ENCODE measurements at regions not wholly inside any gene's neighbourhood (a gene's known extent, or its start where the extent isn't known, plus 50 kb on each side); places are given as distances from the start of the nearest gene placed in this dataset.
"Not testable (repeated sequence)": the region's sequence is repeated elsewhere in the genome, so short reads cannot be mapped to it uniquely, and the experiment has no call there.

DNA sequence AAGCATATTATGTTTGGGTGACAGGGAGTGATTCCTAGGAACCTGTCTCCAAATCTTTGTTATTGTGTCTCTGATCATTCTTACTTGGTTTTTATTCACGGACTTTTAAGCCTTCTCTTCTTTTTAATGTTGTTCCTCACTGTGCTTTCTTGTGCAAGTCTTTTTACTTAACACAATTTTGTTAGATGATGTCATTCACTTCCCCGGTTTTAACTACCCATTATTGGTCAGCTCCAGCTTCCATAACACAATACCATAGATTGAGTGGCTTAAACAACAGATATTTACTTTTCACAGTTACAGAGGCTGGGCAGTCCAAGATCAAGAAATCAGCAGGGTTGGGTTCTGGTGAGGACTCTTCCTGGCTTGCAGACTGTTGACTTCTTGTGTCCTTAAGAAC lies 436.3 kb upstream of the CBLB start:
- Histone ChIP-seq H3K27ac (ENCODE audit: low read depth, low read length) (no peak overlapping the region), H3K9ac (ENCODE audit: low read depth, low read length) (no peak overlapping the region), H3K4me1 (ENCODE audit: insufficient read depth, low read length) (peaks cover 21% of the 10 kb centered on the region), H3K4me3 (ENCODE audit: low read length) (no peak overlapping the region), H3K36me3 (ENCODE audit: insufficient read depth, low read length) (no peaks in the 10 kb centered on the region), H3K9me3 (ENCODE audit: insufficient read depth, low read depth, low read length) (no peaks in the 10 kb centered on the region), H3K27me3 (ENCODE audit: insufficient read depth, low read length) (no peaks in the 10 kb centered on the region)
- WGBS, result 77% methylated on average over 2 of the region's 2 CpGs

DNA sequence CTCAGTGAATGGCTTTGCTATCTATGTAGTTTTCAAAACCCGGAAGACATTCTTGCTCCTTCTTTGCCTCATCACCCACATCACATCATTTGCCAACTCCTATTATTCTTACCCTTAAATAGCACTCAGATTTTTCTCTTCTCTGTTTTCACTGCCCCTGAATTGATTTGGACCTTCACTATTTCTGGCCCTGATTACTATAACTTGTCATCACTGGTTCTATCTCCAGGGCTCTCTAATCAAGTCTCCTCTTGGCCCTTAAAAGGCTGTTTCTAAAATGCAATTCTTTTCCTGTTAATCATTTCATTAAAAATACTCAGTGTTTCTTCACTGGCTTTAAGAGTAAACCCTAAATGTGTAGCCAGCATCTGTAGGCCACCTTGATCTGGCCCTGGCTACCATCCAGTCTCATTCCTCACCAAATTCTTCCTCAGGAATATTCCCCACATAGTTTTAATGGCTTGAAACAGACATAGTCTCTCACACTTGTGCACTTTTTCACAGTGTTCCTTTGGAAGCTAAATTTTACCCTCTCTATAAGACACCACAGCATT lies 437.1 kb upstream of the CBLB start:
- peaks cover 22% of the 10 kb centered on the region for H3K4me1 ChIP-seq (ENCODE audit: insufficient read depth, low read length)
- no peaks in the 10 kb centered on the region for H3K9me3 ChIP-seq (ENCODE audit: insufficient read depth, low read depth, low read length)
- no peak overlapping the region for H3K27ac ChIP-seq (ENCODE audit: low read depth, low read length)
- no peak overlapping the region for H3K4me3 ChIP-seq (ENCODE audit: low read length)
- no peak overlapping the region for H3K9ac ChIP-seq (ENCODE audit: low read depth, low read length)
- 95% methylated on average over 1 of the region's 1 CpG for WGBS
- H3K27me3 ChIP-seq (ENCODE audit: insufficient read depth, low read length), result no peaks in the 10 kb centered on the region
- H3K36me3 ChIP-seq (ENCODE audit: insufficient read depth, low read length), result no peaks in the 10 kb centered on the region

DNA sequence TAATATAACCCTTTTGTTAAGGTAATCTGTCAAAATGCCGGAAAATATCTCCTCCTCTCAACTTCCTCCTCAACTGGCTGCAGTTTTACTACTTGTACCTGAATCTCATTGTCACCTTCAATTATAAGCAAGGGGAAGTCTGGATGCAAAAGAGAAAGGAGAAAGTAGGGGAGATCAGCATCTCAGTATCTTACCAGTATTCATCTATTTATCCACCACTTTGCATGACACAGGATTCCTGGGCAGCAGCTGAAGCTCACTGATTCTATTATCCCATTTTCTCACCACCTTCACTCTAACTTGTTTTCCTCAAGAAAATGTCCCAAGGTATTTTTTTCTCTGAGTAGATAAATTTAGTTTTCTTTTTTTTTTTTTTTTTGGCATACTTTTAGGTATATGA lies 440.5 kb upstream of the CBLB start:
- no CpG with 5 or more reads among the region's 1 CpG for WGBS
- H3K36me3 ChIP-seq (ENCODE audit: insufficient read depth, low read length), result no peaks in the 10 kb centered on the region

DNA sequence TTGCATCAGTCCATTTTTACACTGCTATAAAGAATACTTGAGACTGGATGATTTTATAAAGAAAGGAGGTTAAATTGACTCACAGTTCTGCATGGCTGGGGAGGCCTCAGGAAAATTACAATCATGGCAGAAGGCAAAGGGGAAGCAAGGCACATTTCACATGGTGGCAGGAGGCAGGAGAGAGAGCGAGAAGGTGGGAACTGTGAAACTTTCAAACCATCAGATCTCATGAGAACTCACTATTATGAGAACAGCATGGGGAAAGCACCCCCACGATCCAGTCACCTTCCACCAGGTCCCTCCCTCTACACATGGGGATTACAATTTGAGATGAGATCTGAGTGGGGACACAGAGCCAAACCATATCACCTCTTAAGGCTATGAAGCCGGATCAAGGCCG lies 441.0 kb upstream of the CBLB start:
- Histone ChIP-seq H3K4me1 (ENCODE audit: insufficient read depth, low read length) (peaks cover 15% of the 10 kb centered on the region), H3K27ac (ENCODE audit: low read depth, low read length) (peak overlapping the region; percentile 6; the same call in 1 of the 2 replicates)
- 93% methylated on average over 2 of the region's 4 CpGs for WGBS
- not testable (repeated sequence) for H3K4me3 ChIP-seq (ENCODE audit: low read length); H3K36me3 ChIP-seq (ENCODE audit: insufficient read depth, low read length); H3K9ac ChIP-seq (ENCODE audit: low read depth, low read length); H3K9me3 ChIP-seq (ENCODE audit: insufficient read depth, low read depth, low read length); H3K27me3 ChIP-seq (ENCODE audit: insufficient read depth, low read length)

More for the DNA sequence above, 440.5 kb upstream of the CBLB start:
- no peaks in the 10 kb centered on the region for H3K9me3 ChIP-seq (ENCODE audit: insufficient read depth, low read depth, low read length)
- no peaks in the 10 kb centered on the region for H3K27me3 ChIP-seq (ENCODE audit: insufficient read depth, low read length)
- peaks cover 15% of the 10 kb centered on the region for H3K4me1 ChIP-seq (ENCODE audit: insufficient read depth, low read length)
- H3K4me3 ChIP-seq (ENCODE audit: low read length), result no peak overlapping the region
- peak overlapping the region; percentile 72; the same call in 1 of the 2 replicates for H3K27ac ChIP-seq (ENCODE audit: low read depth, low read length)
- H3K9ac ChIP-seq (ENCODE audit: low read depth, low read length), result no peak overlapping the region

DNA sequence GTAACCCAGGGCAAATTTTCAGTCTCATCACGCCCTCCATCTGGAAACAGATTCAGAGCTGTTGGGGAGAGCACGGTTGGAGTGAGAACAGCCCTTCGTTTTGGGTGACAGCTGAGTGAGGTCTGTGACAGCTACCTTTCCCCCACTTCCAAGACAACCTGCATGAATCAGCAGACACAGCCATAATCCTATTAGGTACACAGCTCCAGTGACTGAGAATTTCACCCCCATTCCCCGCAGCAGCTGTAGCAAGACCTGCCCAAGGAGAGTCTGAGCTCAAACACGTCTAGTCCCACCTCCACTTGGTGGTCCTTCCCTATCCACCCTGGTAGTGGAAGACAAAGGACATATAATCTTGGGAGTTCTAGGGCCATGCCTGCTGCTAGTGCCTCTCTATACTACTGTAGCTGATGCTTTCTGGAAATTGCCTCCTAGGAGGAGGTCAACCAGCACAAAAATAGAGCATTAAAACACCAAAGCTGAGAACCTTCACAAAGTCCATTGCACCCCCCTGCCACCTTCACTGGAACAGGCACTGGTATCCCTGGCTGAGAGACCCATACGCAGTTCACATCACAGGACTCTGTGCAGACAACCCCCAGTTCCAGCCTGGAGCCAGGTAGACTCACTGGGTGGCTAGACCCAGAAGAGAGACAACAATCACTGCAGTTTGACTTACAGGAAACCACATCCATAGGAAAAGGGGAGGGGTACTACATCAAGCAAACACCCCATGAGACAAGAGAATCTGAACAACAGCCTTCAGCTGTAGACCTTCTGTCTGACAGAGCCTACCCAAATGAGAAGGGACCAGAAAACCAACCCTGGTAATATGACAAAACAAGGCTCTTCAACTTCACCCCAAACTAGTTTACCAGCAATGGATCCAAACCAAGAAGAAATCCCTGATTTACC lies 448.6 kb upstream of the CBLB start:
- Histone ChIP-seq H3K27me3 (ENCODE audit: insufficient read depth, low read length) (no peaks in the 10 kb centered on the region), H3K27ac (ENCODE audit: low read depth, low read length) (no peak overlapping the region), H3K9me3 (ENCODE audit: insufficient read depth, low read depth, low read length) (no peaks in the 10 kb centered on the region), H3K9ac (ENCODE audit: low read depth, low read length) (no peak overlapping the region), H3K36me3 (ENCODE audit: insufficient read depth, low read length) (no peaks in the 10 kb centered on the region), H3K4me1 (ENCODE audit: insufficient read depth, low read length) (no peaks in the 10 kb centered on the region), H3K4me3 (ENCODE audit: low read length) (no peak overlapping the region)
- 94% methylated on average over 6 of the region's 6 CpGs for WGBS

DNA sequence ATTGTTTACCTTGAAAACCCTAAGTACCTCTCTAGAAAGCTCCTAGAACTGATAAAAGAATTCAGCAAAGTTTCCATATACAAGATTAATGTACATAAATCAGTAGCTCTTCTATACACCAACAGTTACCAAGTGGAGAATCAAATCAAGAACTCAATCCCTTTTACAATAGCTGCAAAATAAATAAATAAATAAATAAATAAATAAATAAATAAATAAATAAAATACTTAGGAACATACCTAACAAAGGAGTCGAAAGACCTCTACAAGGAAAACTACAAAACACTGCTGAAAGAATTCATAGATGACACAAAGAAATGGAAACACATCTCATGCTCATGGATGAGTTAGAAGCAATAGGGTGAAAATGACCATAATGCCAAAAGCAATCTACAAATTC lies 452.6 kb upstream of the CBLB start:
- WGBS, result no CpG with 5 or more reads among the region's 1 CpG
- not testable (repeated sequence) for H3K4me1 ChIP-seq (ENCODE audit: insufficient read depth, low read length); H3K4me3 ChIP-seq (ENCODE audit: low read length)

DNA sequence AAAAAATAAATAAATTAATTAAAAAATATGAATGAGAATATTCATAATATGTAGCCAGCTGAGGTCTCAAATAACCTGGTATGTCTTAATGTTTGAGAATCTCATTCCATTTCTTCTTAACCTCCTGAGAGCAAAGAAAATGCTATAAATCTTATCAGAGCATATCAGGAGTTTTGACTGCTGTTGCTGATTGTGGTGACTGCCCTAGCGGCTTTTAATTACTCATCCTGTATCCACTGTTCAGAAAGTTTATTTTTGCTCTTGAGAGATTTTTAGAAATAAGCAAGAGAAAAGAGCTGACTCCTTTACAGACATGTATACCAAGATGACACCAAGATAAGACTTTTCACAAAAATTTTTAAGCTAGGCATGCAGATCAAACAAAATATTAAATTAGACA lies 454.8 kb upstream of the CBLB start:
- Histone ChIP-seq H3K9ac (ENCODE audit: low read depth, low read length) (no peak overlapping the region), H3K4me1 (ENCODE audit: insufficient read depth, low read length) (peaks cover 23% of the 10 kb centered on the region), H3K27me3 (ENCODE audit: insufficient read depth, low read length) (no peaks in the 10 kb centered on the region), H3K36me3 (ENCODE audit: insufficient read depth, low read length) (0 out of 2 replicates have a peak, but pooled peaks cover 5% of the 10 kb centered on the region), H3K4me3 (ENCODE audit: low read length) (no peak overlapping the region), H3K27ac (ENCODE audit: low read depth, low read length) (no peak overlapping the region), H3K9me3 (ENCODE audit: insufficient read depth, low read depth, low read length) (peaks cover 15% of the 10 kb centered on the region)
- WGBS, result 86% methylated on average over 1 of the region's 1 CpG

More for the DNA sequence above, 452.6 kb upstream of the CBLB start:
- not testable (repeated sequence) for H3K9ac ChIP-seq (ENCODE audit: low read depth, low read length); H3K36me3 ChIP-seq (ENCODE audit: insufficient read depth, low read length); H3K27me3 ChIP-seq (ENCODE audit: insufficient read depth, low read length); H3K27ac ChIP-seq (ENCODE audit: low read depth, low read length)
- H3K9me3 ChIP-seq (ENCODE audit: insufficient read depth, low read depth, low read length), result peaks cover 15% of the 10 kb centered on the region

DNA sequence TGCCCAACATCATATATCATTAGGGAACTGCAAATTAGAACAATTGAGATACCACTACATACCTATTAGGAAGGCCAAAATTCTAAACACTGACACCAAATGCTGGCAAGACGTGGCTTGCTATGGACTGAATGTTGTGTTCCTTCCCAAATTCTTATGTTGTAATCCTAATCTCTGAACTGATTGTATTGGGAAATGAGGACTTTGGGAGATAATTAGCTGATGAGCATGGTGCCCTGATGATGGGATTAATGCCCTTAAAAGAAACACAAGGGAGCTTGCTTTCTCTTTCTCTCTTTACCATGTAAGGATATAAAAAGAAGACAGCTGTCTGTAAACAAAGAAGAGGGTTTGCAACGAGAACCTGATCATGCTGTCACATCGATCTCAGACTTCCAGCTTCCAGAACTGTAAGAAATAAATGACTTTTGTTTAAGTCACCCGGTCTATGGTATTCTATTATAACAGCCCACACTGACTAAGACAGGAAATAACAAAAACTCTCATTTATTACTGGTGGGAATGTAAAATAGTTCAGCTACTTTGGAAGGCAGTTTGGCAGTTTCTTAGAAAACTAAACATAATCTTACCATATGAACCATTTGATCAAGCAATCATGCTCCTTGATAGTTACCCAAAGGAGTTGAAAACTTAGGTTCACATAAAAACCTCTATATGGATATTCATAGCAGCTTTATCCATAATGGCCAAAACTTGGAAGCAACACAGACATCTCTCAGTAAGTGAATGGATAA lies 458.3 kb upstream of the CBLB start:
- Histone ChIP-seq H3K36me3 (ENCODE audit: insufficient read depth, low read length) (0 out of 2 replicates have a peak, but pooled peaks cover 5% of the 10 kb centered on the region), H3K4me3 (ENCODE audit: low read length) (no peak overlapping the region), H3K4me1 (ENCODE audit: insufficient read depth, low read length) (peaks cover 23% of the 10 kb centered on the region), H3K9me3 (ENCODE audit: insufficient read depth, low read depth, low read length) (peaks cover 15% of the 10 kb centered on the region), H3K27me3 (ENCODE audit: insufficient read depth, low read length) (no peaks in the 10 kb centered on the region), H3K9ac (ENCODE audit: low read depth, low read length) (no peak overlapping the region; the same call in 1 of the 2 replicates), H3K27ac (ENCODE audit: low read depth, low read length) (no peak overlapping the region)
- 86% methylated on average over 3 of the region's 4 CpGs for WGBS

DNA sequence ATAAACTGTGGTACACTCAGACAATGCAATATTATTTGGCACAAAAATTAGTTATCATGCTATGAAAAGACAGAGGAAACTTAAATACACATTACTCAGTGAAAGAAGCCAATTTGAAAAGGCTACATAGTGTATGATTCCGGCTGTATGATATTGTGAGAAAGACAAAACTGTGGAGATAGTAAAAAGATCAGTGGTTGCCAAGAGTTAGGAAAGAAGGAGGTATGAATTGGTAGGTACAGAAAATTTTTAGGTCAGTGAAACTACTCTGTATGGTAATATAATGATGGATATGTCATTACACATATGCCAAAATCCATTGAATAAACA lies 458.8 kb upstream of the CBLB start:
- whole genome bisulfite sequencing, result 95% methylated on average over 1 of the region's 1 CpG
- Histone ChIP-seq H3K27me3 (ENCODE audit: insufficient read depth, low read length) (no peaks in the 10 kb centered on the region), H3K4me3 (ENCODE audit: low read length) (no peak overlapping the region), H3K4me1 (ENCODE audit: insufficient read depth, low read length) (peaks cover 23% of the 10 kb centered on the region), H3K27ac (ENCODE audit: low read depth, low read length) (no peak overlapping the region), H3K9ac (ENCODE audit: low read depth, low read length) (no peak overlapping the region), H3K36me3 (ENCODE audit: insufficient read depth, low read length) (0 out of 2 replicates have a peak, but pooled peaks cover 5% of the 10 kb centered on the region), H3K9me3 (ENCODE audit: insufficient read depth, low read depth, low read length) (peaks cover 15% of the 10 kb centered on the region)

DNA sequence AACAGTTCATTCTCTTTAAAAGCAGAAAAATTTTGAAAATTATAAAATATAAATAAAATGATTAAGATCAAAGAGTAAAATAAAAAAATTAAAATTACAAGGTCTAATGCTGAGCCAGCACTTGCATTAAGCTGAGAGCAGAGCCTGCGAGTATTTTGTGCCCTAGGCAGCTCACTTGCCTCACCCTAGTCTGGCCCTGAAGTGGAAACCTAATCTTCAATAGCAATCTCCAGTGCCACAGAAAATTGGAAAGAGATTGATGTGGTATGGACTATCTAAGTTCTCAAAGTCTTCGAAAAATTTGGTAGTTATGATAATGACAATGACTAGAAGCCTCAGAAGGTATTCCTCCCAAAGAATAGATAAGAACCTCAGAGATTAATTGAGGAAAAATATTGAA lies 459.4 kb upstream of the CBLB start:
- no peaks in the 10 kb centered on the region for H3K27me3 ChIP-seq (ENCODE audit: insufficient read depth, low read length)
- peaks cover 15% of the 10 kb centered on the region for H3K9me3 ChIP-seq (ENCODE audit: insufficient read depth, low read depth, low read length)
- 0 out of 2 replicates have a peak, but pooled peaks cover 5% of the 10 kb centered on the region for H3K36me3 ChIP-seq (ENCODE audit: insufficient read depth, low read length)
- H3K4me1 ChIP-seq (ENCODE audit: insufficient read depth, low read length), result peaks cover 23% of the 10 kb centered on the region
- H3K4me3 ChIP-seq (ENCODE audit: low read length), result no peak overlapping the region
- WGBS, result 98% methylated on average over 2 of the region's 2 CpGs
- H3K27ac ChIP-seq (ENCODE audit: low read depth, low read length), result no peak overlapping the region
- H3K9ac ChIP-seq (ENCODE audit: low read depth, low read length), result no peak overlapping the region

DNA sequence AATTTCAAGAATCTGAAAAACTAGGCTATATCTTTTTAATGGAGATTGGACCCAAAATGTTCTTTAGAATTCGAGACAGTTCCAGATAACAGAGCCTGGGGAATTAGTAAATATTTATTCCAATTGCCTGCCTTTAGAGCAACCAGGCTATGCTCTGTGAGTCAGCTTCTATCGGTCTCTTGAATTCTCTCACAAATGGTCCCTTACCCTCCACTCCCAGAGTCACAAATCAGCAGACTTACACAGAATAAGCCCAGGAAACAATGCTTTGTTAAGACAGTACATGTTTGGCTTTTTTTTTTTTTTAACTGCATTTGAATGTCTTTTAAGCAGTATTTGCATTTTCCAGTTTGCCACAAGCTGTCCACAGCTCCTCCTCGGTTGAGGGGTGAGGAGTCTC lies 460.7 kb upstream of the CBLB start:
- Histone ChIP-seq H3K4me1 (ENCODE audit: insufficient read depth, low read length) (peaks cover 23% of the 10 kb centered on the region), H3K27ac (ENCODE audit: low read depth, low read length) (no peak overlapping the region), H3K9ac (ENCODE audit: low read depth, low read length) (no peak overlapping the region), H3K4me3 (ENCODE audit: low read length) (no peak overlapping the region), H3K9me3 (ENCODE audit: insufficient read depth, low read depth, low read length) (peaks cover 4% of the 10 kb centered on the region; the same call in 1 of the 2 replicates), H3K36me3 (ENCODE audit: insufficient read depth, low read length) (no peaks in the 10 kb centered on the region), H3K27me3 (ENCODE audit: insufficient read depth, low read length) (no peaks in the 10 kb centered on the region)
- WGBS, result 90% methylated on average over 3 of the region's 3 CpGs

Data from HUES64 (cell line).